HL-60/S4 (cell line): ENCODE measurements at regions not wholly inside any gene's neighbourhood (a gene's known extent, or its start where the extent isn't known, plus 50 kb on each side); places are given as distances from the start of the nearest gene placed in this dataset.
"Not testable (repeated sequence)": the region's sequence is repeated elsewhere in the genome, so short reads cannot be mapped to it uniquely, and the experiment has no call there.

Experiments
- in situ Hi-C: fragments of 300-500 bp; cut with MboI; formaldehyde crosslinking; loops from 2 replicates; pipeline ENCODE4 v1.14.3; 2022; ENCODE audit warnings: low sequenced_read_pairs

GRCh38 chr4:179331362-179331761 is 1889.1 kb upstream of the AGA start:
- in situ Hi-C loops: no loop called here

DNA sequence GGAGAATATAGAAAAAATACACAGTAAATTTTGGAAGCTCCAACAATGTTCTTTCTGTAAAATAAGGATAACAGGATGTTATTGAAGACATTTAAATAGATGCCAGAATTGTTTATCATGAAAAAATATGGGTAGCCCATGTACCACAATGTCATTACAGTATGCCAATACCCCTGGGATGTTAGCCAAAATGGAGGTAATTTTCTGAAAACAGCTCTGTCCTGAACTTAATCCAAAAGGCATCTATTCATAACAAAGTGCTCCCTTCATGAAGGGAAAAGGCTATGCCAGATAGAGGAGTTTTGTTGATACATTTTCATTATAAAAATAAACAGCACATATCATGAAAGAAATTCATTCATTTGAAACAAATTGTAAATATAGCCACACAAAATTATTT is 1902.6 kb upstream of the AGA start:
- in situ Hi-C loops: no loop called here

DNA sequence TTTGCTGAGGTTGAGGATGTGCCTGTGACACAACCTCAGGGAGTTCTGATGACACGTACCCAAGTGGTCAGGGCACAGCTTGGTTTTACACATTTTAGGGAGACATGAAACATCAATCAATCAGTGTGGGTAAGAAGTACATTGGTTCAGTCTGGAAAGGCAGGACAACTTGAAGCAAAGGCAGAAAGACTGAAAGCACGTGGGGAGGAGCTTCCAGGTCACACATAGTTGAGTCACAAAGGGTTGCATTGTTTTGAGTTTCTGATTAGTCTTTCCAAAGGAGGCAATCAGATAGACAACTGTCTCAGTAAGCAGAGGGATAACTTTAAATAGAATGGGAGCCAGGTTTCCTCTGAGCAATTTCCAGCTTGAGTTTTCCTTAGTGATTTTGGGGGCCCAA is 1910.0 kb upstream of the AGA start:
- in situ Hi-C loops: no loop called here

DNA sequence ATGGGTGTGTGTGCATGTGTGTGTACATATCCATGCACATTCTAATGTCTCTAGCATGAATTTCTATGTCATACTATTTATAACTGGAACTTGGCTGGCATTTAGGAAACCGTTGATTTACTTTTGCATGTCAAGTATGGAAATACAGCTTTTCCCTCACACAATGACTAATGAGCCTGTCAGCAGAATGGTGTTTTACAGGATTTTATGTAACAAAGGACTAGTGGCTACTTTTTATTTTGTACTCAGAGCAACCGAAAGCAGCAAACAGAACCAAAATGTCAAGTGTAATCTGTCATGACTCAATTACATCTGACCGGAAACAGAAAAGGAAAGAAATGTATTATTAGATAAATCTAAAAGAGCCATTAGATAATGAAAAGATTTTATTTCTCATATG is 1911.5 kb upstream of the AGA start:
- in situ Hi-C loops: no loop called here

DNA sequence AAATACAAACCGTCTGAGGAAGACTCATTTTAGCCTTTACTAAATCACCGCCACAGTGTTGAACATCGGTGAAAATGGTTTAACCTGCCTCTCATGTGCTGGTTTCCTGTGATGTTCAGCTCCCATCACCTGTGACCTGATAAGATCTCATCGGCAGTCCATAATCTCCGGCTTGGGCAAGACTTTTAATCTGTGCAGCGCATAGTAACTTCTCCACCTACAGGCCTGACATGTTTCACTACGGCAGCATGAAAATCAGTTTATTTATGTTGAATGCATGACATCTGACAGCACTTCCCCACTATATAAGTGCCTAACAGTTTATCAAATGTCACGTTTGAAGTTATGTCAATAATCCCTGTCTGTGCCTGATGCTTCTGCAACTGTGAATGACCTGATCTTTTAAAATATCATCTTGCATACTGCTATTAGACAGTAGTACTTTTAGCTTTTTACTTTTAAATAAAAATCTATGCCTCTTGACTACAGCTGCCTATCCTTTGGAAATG is 1919.8 kb upstream of the AGA start:
- in situ Hi-C loops: no loop called here

DNA sequence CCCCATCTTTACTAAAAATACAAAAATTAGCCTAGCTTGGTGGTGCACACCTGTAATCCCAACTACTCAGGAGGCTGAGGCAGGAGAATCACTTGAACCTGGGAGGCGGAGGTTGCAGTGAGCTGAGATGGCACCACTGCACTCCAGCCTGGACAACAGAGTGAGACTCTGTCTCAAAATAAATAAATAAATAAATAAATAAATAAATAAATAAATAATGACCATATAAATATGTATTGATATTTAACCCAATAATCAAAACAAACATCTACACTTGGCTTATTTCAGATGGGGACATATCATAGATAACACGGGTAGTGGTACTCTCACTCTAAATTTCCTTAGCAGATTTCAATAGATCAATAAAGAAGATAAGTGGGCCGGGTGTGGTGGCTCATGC is 1923.7 kb upstream of the AGA start:
- in situ Hi-C loops: not testable (repeated sequence)

DNA sequence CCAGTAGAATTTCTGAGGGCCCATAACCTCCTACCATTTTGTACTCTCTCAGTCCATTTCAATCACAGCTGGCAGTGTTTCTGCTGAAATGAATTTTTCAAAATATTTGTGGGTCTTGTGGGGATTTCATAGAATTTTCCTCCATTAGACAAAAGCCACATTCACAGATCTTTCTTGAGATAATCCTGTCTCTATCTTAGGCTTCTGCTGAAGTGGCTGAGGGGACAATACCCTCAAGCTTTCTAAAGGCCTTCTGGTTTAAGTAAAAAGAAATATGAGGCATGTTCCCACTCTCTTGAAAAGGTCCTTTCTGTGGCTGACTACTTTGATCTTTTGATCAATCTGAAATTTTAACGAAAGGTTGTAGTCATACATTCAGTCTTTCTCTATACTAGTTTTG is 1930.0 kb upstream of the AGA start:
- in situ Hi-C loops: no loop called here

DNA sequence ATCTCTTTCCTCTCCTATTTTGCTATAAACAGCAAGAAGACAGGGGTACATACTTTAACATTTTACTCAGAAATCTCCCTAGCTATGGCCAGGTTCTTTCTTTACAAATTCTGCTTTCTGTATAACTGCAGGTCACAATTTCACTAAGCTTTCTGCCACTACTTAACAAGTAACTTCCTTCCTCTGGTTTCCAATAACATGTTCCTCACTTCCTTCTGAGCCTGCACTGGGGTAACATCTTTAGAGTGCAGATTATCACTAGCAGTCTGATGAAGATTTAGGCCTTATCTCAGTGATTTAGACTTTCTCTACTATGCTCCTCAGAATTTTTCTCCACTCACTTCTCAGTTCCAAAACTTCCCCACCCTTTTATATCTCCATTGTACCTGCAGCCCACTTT is 1930.5 kb upstream of the AGA start:
- in situ Hi-C loops: no loop called here

- in situ Hi-C loops: not testable (repeated sequence)
Measured at GRCh38 chr4:179378847-179379246, 1936.6 kb upstream of the AGA start.

- in situ Hi-C loops: no loop called here
Measured at GRCh38 chr4:179392787-179393186, 1950.5 kb upstream of the AGA start.

DNA sequence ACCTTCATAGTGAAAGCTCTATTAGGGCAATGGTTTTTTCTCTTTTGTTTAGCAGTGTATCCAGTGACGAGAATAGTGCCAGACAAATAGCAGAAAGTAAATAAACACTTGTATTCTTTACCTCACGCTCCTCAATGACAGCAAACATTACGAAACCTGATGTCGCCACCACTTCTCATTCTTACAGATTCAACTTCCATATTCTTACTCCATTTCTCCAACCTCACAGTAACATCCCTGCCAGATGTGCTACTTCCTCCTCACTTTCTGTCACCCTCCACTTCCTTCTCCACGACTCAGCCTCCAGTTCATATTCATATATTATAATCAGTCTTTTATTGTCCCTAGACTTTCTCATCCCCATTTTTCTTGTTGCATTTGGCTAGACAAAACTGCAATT is 1956.2 kb upstream of the AGA start:
- in situ Hi-C loops: no loop called here

GRCh38 chr4:179399054-179399782 is 1957.0 kb upstream of the AGA start:
- in situ Hi-C loops: no loop called here

DNA sequence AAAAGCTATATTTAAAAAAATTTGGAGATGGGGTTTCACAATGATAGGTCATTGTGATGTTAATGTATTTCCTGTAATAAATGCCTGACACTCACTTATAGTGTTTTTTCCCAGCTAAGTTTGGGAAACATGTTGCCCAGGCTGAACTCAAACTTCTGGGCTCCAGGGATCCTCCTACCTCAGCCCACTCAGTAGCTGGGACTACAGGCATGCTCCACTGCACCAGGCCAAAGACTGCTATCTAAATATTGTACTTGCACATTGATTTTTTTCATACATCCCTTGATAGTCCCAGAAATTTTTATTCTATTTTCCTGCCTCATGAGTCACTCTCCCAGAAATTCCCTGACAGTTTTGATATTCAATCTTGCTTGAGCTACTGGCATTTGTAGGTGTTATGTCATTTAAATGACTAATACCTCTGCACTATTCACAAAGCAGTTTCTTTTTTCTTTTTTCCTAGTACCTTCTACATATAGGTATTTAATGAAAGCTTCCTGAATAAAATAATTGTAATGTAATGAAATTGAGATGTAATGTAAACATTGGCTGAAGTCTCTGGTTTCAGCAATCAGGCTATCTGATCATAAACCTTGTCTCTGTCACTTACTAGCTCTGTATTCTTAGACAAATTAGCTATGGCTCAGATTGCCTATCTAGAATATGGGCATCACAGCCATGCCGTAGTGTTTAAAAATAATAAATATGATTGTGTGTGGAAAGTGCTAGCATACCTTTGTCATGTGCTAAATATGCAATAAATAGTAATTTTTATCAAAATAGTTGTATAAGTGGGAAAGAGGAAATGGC is 1973.0 kb upstream of the AGA start:
- in situ Hi-C loops: no loop called here

DNA sequence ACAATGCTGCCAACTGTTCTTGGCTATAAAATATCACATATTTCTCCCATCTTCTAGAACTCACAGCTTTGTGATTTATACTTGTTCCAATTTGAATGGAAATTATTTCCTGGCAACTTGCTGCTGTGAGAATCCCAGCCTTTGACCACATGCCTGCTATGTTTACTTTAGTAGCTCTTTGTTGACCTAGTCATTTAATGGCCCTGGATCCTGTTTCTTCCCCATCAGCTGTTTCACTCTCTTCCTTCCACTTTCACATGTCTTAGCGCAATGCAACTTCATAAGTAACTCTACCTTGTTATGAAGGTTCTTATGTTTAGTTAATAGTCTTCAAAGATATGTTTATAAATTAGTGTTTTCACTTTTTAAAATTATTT is 1973.6 kb upstream of the AGA start:
- in situ Hi-C loops: no loop called here

DNA sequence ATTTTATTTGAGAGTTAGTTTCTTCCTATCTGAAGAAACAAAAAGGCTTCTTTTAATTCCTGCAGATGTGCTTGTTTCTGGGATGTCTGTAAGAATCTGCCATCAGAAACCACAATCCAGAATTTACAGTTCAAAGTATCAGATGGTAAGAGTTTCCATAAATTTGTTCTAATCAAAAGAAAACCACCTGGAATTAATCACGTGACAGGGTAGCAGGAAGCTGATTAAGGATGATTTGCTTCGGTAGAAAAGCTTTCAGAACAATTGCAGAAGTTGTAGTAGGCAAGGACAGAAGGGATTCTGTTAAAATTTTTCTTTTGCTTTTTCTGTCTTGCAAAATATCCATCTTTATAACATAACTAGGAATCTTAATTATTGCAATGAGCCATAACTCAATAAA is 1975.1 kb upstream of the AGA start:
- in situ Hi-C loops: no loop called here

DNA sequence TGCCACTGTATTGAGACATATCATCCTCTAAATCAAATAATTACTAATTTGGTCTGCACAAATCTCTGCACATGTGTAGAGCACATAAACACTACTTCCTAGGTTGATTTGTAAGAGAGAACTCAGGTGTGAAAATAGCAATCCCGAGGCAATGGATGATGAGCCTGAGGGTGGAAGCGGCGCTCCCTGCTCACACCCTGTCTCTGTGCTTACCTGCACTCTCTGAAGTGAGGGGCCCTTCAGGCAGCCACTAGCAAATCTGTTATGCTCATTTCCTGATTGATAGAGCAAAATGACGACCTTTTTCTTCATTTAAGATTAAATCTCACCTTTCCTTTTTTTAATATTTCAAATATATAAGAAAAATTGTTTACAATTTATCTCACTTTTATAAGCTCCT is 1995.7 kb upstream of the AGA start:
- in situ Hi-C loops: no loop called here

DNA sequence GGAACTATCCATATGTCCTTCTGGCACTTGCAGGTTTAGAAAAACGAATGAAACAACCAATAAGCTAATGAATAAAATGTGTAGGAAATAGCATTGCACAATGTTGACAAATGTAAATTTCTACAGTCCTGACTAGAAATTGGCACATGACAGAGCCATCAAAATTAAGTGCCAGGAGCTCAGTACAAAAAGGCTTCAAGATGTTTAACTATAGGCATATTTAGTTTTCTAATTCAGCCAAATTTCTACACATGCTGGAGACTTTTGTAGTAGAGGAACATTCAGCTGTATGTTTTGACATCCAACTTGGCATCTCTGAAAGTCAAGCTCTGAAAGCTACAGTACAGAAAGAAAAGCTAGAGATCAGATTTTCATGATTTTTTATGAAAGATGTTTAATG is 1999.4 kb upstream of the AGA start:
- in situ Hi-C loops: no loop called here

GRCh38 chr4:179447308-179447707 is 2005.1 kb upstream of the AGA start:
- in situ Hi-C loops: no loop called here

DNA sequence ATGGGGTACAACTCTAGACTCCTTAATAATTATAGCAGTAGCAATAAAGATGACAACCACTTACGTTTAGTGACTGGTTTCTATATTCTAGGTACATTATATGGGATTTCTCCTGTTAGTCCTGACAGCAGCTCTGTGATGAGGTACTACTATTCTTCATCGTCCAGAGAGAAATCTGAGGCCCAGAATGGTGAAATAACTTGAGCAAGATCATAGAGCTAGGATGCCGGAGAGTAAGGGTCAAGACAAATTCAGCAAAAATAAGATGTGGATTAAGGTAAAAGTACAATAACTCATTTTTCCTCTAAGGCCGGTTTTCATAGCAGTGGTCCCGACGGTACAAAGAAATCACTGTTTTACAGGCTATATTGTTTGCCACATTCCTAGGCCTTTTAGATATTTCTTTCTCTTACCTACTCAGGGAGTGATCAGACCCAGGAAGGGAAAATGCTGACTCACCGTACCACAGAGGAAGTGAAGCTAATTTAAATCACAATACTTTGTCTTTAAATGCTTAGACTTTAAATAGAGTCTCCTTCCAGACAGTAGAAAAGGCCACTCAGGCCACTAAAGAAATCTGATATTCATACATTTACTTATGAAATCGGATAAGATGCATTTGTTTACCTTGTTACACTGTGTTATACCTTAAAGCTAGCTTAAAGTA is 2023.0 kb upstream of the AGA start:
- in situ Hi-C loops: no loop called here

DNA sequence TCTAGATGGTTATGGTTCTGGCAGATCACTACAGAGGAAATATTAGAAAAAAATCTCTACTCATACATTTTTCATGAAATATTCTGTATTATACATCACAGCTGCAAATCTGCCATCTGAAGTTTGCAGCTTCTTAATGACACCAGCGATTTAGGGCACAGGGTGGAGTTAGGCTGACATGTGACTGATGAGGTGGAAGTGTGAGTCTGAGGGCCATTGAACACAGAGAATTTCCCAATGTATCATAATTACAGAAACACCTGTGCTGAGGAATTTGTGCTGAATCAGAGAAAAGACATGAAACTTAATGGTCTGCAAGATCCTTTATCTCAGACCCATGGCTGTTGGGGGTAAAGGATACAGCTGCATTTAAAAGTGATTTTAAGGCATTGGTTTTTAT is 2025.6 kb upstream of the AGA start:
- in situ Hi-C loops: no loop called here

GRCh38 chr4:179472164-179472563 is 2029.9 kb upstream of the AGA start:
- in situ Hi-C loops: no loop called here

- in situ Hi-C loops: no loop called here
Measured at GRCh38 chr4:179478608-179479007, 2036.4 kb upstream of the AGA start.
